Keratinocyte (primary cell): ENCODE measurements at regions not wholly inside any gene's neighbourhood (a gene's known extent, or its start where the extent isn't known, plus 50 kb on each side); places are given as distances from the start of the nearest gene placed in this dataset.

ENCODE experiments used
- EZH2 ChIP-seq: IDR thresholded peaks from one replicate; pipeline ENCODE4 v1.6.1; 2012; ENCODE audit warnings: inconsistent platforms, mild to moderate bottlenecking, low read length, moderate library complexity
- TF ChIP-seq, protein P1 (sequence below), 3 experiments: IDR thresholded peaks in 1 of 3; conservative IDR thresholded peaks in 1 of 3; optimal IDR thresholded peaks in 1 of 3; 2 replicates in 2 of 3; 3 replicates in 1 of 3; pipeline versions ENCODE3 to v1.5.1; 2011; ENCODE audit warnings: low read length in 3 of 3, mild to moderate bottlenecking in 3 of 3, moderate library complexity in 2 of 3, control low read depth in 1 of 3, inconsistent platforms in 1 of 3; ENCODE audit not compliant: insufficient read depth in 2 of 3; ENCODE audit errors: extremely low read depth in 1 of 3

- TF ChIP-seq, protein P1, sequence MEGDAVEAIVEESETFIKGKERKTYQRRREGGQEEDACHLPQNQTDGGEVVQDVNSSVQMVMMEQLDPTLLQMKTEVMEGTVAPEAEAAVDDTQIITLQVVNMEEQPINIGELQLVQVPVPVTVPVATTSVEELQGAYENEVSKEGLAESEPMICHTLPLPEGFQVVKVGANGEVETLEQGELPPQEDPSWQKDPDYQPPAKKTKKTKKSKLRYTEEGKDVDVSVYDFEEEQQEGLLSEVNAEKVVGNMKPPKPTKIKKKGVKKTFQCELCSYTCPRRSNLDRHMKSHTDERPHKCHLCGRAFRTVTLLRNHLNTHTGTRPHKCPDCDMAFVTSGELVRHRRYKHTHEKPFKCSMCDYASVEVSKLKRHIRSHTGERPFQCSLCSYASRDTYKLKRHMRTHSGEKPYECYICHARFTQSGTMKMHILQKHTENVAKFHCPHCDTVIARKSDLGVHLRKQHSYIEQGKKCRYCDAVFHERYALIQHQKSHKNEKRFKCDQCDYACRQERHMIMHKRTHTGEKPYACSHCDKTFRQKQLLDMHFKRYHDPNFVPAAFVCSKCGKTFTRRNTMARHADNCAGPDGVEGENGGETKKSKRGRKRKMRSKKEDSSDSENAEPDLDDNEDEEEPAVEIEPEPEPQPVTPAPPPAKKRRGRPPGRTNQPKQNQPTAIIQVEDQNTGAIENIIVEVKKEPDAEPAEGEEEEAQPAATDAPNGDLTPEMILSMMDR (optimal IDR thresholded peaks at IDR 0.05 in 1 of 3, IDR thresholded peaks at IDR 0.05 in 1 of 3, conservative IDR thresholded peaks at IDR 0.05 in 1 of 3; ENCODE audit: extremely low read depth in 1 of 3, insufficient read depth in 2 of 3, low read length in 3 of 3), result no peak
- no peak for TF ChIP-seq EZH2
Measured at GRCh38 chr14:37900561-37900960, 305.1 kb downstream of the TTC6 start.
